ENCODE measurements at regions not wholly inside any gene's neighbourhood (a gene's known extent, or its start where the extent isn't known, plus 50 kb on each side); places are given as distances from the start of the nearest gene placed in this dataset.
"Not testable (repeated sequence)": the region's sequence is repeated elsewhere in the genome, so short reads cannot be mapped to it uniquely, and the experiment has no call there.

DNA sequence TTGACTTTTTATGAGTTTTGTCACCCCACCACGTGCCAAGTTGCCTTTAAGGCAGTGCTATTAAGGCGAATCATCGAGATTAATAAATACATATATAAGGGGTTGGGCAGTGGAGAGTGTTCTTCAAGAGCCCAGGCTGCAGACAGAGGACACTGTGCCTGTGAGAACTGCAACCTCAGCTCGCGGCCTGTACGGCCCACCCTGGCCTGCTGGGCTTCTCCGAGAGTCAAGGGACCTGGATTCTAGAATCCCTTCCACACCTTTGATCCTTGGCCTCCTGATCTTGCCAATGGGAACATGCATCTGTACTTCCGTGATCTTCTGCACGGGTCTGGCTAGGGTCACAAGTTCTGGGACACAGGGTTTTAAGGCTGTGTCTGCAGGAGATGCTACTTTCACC lies 54.5 kb downstream of the IRX5 start:
- DNase-seq: no peak

DNA sequence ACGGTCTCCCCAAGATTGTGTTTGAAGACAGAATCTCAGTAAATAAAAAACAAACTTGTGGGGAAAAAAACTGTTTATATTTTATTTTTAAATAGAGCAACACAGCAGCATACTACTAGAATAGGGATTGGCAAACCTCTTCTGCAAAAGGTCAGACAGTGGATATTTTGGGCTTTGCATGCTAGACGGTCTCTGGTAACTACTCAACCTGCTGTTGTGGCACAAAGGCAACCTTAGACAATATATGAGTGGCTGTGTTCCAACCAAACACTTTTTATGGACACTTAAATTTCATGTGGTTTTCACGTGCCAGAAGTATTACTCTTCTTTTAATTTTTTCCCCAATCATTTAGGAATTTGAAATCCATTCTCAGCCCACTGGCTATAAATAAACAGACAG lies 55.0 kb downstream of the IRX5 start:
- DNase-seq: no peak

DNA sequence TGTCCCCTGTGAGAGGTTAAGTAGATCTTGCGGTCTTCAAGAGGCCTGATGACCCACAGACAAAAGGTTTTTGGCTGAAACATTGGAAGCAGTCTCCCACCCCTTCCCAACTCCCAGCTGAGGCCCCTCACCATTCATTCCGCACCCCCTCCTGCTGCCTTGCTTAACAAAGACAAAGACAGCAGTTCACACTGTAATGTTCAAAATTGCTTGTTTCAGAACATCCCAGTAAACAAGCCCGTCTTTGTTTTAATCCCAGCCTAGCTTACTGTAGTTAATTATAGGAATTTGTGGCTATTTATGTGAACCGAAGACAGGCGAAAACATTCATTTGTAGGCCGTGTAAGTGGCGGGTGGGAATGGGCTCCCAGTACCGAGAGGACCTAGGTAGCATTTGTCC lies 55.7 kb downstream of the IRX5 start:
- DNase-seq: no peak

DNA sequence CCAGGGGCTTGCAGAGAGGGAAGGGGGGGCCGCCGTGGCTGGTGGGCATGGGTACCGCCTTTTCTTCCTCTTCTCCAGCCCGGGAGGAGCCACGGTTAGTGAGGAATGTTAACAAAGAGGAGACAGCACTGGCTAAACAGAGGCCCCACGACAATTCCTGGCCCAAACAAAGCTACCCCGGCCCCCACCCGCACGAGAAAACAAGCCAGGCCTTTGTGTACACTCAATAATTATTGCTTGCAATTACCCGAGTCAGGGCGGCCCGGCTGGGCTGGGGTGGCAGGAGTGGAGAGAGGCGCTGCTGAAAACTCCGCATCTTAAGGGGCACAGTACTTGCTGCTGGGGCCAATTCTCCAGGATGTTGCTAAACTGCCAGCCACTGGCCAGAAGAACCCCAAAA lies 56.4 kb downstream of the IRX5 start:
- DNase-seq: peak; percentile 82

DNA sequence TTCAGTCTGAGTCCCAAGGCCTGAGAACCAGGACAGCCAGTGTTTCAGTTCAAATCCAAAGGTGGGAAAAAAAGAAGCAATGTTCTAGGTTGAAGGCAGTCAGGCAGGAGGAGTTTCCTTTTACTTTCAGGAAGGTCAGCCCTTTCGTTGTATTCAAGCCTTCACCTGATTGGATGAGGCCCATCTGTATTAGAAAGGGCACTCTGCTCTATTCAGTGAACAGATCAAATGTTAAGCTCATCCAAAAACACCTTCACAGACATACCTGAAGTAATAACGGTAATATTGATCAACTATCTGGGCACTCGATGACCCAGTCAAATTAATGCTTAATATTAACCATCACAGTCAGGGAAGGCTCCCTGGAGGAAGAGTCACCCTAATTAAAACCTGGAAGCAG lies 60.9 kb downstream of the IRX5 start:
- no peak for DNase-seq

DNA sequence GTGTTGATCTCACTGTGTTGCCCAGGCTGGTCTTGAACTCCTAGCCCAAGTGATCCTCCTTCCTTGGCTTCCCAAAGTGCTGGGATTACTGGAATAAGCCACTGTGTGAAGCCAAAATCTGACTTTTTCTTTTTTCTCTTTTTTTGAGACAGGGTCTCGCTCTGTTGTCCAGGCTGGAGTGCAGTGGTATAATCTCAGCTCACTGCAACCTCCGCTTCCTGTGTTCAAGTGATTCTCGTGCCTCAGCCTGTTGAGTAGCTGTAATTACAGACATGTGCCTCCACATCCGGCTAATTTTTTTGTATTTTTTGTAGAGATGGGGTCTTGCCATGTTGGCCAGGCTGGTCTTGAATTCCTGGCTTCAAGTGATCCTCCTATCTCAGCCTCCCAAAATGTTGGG lies 61.3 kb downstream of the IRX5 start:
- not testable (repeated sequence) for DNase-seq

DNA sequence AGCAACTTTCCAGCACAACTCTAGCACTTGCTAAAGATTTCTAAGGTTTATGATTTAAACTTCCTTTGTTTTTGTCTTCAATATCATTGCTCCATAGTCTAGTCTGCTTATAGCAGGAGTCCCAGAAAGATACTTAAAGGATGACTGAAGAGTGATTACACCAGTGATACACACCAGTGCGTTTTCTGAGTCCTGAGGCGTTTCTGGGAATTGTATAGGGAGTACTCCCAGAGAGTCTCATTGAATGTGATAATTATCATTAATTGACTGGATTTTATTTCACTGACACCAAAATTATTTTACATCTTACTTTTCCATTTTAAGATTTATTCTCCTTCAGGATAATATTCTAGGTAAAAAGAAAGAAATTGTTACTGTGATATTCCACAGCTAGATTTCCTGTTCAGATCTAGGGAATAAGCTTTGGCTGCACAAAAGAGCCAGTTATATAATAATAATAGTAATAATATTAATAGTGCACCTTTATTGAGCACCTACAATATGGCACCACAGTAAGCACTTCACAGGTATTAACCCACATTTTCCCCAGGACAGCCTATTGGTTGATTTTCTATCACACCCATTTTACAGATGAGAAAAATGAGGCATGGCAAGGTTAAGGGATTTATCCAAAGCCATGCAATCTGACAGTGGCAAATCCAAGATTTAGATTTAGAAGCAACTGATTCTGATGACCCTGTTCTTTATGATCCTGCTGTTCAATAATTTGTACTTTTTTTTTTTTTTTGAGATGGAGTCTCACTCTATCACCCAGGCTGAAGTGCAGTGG lies 62.6 kb downstream of the IRX5 start:
- no peak for DNase-seq

DNA sequence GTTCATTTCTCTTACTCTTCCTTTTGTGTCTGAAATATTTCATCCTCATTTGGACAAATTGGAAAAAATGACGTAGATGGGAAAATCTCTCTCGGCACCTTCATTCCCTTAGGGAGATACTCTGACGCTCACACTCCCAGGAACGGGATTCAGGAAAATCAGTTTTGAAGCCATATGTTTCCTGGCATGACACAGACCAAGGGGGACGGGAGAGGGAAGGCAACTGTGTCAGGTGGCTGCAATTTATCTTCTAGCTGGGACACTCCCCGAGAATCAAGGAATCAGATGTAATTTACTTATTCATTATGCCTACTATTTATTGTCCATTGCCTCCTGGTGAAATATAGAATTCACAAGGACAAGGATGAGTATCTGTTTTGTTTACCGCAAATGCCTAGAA lies 65.5 kb downstream of the IRX5 start:
- no peak for DNase-seq

DNA sequence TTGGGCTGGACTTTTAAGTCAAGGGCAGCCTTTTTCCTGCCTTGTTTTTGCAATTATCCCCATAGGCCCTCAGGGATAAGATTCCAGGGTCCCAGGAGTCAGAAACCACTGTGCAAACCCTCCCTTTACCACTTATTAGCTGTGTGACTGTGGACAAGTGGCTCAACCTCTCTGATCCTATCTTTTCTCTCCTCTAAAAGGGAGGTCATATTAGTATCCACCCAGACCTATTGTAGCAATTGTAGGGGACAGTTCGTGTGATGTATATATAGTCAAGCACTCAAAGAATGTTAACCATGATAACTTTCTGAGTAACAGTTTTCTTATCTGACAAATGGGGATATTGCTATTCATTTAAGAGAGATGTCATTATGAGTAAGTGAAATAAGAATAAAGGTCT lies 68.2 kb downstream of the IRX5 start:
- no peak for DNase-seq

DNA sequence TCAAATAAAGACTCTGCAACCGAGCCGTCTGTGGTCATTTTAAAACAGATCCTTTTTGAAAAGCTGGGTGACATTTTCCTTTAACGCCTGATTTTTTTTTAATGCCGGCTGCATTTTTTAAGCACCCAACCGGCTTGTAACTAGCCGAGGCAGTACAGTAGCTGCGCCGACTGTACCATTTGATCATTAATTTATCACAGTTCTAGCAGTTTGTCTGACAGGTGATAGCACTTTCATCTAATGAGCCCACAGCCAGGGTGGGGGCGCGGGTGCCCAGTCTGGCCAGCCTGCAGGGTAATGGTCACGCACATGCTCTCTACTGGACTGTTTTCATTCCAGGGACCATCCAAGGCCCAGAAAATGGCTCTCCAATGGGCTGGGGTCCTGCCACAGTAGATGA lies 68.8 kb downstream of the IRX5 start:
- DNase-seq: no peak

DNA sequence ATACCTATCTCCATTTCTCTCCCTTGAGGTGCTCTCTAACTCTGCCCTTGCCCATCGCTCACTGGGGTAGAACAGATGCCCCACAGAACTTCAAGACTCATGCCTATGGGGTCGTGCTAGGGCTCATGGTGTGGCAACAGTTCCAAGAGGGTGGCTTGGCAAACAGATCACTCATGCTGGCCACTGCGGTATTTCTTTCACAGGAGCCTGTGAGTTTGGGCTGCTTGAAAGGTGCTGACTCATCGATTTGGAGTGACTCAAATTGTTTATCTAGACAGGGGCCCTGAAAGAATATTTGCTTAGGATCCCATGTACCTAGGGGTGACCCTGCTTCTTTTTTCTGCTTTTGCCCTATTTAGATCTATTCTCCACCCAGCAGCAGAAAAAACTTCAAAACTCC lies 69.9 kb downstream of the IRX5 start:
- DNase-seq: no peak

DNA sequence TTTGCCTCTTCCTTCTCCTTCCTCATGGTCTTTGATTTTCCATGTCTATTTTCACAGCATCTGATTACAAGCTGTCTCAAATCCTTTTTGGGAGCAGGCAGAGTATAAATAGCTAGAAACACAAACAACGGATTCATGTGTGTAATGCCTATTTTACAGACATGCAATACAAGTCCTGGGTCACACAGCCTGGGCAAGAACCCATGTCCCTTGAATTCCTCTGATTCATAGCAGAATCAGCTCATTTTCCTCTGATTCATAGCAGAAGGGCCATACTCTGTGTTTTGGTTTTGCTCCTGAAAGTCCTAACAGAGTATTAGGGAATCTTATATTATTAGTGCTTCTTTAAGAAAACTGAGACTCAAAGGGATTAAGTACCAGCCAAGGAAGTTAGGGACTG lies 71.3 kb downstream of the IRX5 start:
- DNase-seq: no peak

DNA sequence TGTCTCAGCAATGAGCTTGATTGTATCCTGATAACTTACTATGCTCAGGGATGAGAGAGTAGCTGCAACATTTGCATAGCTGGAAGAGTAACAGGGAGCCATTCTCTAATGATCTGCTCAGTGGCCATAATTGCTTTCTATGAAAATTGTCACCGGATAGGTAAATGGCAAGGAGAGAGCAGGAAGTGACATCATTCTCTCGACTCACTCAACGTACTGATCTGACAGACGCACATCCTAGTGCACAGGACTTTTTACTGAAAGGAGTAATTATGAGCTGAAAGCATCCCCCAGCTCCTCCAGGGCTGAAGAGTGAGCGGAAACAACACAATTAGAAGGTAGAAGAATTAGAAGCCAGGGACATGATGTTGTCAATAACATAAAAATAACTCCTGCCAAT lies 71.8 kb downstream of the IRX5 start:
- DNase-seq: no peak

DNA sequence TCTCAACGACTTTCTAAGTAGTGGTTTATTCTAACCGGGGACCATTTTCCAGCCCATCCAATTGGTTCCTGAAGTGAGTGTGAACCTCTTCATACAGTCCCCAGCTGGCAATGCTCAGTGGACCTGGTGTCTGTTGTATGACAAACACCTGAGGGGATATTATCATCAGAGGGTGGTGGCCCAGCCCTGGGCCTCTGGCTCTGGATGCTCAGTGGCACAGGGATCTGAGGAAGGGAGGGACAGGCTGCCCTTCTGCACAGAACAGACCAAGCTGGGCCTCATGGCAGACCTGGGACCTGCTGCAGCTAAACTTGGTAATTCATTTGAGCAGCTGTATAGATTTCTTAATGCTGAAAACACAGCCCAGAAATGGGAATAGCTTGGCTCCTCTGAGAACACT lies 72.6 kb downstream of the IRX5 start:
- no peak for DNase-seq

DNA sequence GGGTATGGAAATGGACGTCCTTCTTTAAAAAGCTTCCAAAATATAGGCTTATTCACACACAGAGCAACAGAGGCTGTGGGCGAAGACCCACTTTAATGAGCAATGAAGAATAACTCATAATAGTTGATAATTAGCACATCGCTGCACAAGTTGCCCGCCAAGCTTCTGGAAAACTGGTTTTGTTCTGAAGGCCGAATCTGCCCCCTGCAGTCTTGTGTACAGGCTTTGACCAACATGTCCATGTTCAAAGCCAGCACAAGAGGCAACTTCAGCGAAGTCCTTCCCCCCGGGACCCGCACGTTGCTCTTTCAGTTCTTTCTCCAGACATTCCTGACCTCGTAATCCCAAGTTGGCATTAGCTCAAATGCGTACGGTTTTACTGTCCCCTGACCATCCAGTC lies 73.3 kb downstream of the IRX5 start:
- no peak for DNase-seq

DNA sequence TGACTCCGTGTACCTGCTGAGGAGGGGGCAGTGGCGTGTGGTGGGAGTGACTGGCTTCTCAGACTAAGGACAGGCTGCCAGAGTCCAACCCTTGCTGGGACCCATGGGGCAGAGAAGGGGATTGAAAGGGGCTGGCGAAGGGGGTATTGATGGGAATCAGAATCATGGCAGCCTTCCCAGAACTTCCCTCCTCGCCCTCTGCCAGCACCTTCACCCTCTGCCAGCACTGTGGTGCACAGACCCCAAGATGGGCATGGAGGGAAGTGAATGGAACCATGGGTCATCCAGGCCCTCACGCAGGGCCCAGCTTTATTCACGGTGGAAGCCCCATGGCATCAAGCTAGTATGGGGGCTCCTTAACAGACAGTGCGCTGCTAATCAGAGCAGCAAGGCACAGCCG lies 76.8 kb downstream of the IRX5 start:
- DNase-seq: no peak

DNA sequence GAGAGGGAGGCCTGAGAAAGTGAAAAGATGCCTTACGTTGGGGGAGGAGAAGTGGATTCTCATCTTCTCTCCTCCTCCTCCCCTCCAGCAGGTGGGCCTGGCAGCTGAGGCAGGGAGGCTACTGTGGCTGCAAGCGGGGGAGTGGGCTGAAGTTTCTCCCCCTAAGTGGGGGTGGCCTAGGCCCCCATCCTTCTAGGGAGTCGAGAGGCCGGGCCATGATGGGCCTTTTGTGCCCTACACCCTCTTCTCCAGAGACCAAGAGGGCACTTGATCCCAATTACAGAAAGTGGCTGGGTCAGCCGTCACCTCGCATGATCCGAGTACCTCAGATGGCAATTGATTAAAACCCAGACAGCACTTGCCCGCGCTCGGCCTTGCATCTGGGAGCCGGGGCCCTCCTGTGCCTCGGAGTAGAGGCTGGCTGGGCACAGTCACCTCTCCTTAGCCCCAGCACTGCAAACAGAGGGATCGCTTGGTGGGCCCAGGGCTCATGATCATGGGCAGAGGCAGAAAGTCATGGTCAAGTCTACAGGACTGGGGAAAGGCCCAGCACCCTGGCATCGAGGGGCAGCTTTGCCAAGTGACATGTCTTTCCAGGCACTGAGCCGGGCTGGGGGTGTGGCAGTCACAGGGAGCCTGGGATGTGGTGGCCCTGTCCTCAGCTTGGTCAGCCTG lies 78.3 kb downstream of the IRX5 start:
- no peak for DNase-seq

DNA sequence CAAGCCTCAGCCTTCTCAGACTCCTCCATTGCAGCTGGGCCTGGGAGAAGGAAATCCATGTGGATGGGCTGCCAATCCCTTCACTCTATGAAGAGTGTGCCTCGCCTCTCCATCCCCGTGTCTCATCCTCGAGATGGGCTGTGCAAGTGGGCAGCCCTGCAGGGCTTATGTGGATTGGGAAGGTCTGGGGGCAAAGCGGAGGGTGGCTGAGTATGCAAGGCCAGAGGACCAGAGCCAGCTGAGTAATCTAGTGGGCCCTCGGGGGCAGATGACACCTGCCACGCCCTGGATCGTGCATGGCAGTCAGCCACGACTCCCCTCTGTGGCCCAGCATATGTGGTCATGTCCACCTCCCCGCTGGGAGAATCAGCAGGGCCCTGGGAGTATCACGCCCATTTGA lies 78.9 kb downstream of the IRX5 start:
- DNase-seq: no peak

DNA sequence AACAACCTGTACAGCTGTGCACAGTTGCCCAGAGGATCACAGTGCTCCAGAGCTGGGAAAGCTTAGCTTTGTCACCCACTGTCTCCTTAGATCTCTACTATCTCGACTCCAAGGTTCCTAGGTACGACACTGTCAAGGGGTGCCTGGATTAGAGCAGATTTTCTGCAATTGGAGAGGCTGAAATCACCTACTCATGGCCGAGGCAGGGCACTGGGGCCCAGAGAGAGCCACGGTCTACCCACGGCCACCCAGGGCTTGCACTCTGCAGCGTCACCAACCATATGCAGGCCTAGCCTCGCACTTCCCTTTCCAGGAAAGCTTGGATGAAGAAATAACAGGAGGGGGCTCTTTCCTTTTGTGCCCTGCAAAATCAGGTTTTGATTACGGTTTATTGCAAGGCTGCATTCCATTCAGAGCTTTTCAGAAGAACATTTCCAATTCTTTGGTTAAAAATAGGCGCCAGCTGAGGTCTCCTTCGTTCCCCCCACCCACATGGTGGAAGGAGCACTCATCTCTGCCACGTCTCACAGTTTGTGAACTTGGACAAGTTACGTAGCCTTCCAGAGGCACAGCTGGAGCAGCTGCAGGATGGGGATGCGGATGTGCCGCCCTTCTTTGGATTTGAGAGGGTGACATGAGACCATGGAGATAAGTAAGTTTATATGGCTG lies 80.0 kb downstream of the IRX5 start:
- no peak for DNase-seq

DNA sequence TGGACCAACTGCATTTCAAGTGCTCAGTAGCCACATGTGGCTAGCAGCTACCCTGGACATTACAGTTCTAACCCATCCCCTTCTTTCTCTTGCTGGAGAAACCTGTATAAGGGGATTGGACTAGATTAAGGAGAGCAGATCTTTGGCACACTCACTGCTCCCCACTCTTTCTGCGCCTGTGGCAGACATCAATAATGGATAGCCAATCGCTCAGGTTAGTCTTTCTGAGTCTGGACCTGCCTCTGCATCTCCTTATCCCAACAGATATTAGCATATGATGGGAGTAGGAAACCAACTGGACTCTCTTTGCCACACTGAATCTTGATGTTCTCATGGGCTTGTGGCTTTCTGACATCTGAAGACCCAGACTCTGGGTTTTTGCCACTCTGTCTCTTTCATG lies 81.7 kb downstream of the IRX5 start:
- DNase-seq: no peak

DNA sequence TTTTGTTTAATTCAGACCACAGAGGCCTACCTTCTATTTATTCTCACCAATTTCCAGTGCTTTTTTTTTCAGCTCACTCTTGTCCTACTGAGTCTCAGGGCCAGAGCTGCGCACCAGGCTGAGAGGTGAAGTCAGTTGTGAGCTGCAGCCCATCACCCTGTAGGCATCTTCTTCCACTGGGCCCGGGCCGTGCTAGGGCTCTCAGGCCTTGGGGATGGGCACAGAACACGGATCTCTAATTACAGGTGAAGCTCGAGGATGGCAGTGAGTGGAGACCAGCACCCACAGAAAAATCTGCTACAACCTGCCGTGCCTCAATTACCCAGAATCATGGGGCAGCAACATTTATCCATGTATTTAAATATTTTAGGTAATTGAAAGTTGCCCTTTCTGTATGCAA lies 82.1 kb downstream of the IRX5 start:
- DNase-seq: no peak

DNA sequence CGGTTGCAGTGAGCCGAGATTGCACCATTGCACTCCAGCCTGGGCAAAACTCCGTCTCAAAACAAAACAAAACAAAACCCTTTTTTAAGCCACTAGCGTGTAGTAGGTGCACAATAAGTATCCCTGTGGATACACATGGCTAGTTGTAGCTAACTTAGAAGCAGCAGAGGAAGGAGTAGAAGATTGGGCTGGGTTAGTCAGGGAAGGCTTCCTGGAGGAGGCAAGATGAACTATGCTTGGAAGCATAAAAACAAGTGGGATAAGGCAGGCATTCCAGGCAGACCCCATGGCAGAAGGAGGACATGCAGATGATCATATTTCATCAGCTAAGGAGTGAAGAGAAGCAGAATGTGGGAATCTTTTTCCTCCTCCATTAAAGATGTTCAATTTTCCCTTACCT lies 83.4 kb downstream of the IRX5 start:
- no peak for DNase-seq

DNA sequence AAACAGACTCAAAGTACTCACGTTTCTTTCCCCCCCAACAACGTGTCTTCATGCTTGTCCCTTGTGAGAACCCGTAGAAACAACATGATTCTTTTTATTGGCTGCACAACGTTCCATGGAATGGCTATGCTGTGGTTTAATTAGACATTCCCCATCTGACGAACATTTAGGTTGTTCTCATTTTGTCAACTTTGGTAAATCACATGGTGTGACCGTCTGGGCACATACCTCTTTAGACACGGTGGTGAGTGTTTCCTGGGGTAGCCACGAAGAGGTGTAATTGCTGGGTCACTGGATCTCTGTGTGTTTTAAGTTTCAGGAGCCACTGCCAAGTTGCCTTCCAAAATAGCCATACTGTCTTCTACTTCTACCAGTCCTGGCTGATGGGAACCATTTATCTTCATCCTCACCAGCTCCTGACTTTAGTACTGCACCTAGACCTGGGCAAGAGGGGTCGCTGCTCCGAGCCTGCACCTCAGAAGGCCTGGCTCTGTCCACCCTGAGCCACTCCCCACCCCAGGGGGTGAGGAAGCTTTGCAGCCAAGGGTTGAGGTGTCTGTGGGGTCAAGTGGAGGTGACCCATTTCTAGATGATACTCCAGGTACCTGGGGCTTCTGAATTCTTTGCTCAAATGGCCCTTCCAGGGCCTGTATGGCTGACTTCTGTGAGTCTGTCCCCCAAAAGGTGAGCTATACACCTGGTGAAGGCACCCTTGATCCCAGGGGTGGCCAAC lies 84.7 kb downstream of the IRX5 start:
- DNase-seq: no peak

DNA sequence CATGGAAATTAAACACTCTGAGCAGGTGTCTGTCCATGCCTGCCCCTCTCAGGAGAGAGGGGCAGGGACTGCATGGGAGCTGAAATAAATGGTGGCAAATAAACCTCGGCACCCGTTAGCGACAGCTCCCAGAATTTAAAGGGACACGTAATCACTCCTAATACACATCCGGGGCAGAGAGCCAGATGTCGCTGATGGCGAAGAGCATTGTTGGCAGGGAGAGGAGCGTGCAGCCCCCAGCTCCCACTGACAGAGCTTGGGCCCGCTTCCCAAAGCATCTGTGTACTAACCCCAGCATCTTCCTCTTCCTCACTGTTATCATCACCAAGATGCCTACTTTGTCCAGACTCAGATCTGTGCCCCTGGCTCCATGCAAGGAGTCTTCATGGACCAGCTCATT lies 85.8 kb downstream of the IRX5 start:
- no peak for DNase-seq

Data from retina (tissue), 1 donor.